ENCODE measurements at regions not wholly inside any gene's neighbourhood (a gene's known extent, or its start where the extent isn't known, plus 50 kb on each side); places are given as distances from the start of the nearest gene placed in this dataset.

- no peak for DNase-seq
Observed at GRCh38 chr2:19746611-19747309, 155.0 kb downstream of the TTC32 start.

GRCh38 chr2:19746137-19746600 is 155.6 kb downstream of the TTC32 start:
- no peak for DNase-seq

- DNase-seq, result no peak
Observed at GRCh38 chr2:19745318-19746136, 156.3 kb downstream of the TTC32 start.

DNA sequence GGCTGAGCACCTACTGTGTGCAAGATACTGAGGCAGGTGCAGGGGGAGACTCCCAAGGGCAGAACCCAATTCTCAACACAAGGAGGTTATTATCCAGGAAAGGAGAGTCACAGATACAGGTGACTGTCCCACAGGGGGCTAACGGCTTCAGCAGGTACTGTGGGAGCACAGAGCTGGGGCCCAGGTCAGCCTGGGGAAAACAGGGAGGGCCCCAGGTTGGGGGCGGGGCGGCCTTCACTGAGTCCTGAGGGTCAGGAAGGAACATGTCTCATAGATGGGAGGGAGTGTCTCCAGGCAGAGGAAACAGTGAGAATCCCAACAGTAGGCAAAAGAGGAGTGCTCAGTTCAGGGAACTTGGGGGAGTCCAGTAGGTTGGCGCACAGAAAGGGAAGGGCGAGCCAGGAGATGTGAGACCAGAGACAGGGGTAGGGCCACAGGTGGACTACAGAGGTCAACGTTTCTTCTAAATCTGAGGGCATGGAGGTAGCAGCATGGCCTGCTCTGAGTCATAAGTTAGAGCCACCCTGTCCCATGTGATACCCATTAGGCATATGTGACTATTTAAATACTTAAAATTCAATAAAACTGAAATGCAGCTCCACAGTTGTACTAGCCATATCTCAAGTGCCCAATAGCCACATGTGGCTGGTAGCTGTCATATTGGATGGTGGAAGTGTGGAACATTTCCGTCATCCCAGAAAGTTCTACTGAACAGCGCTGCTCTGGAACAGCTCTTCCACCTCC is 157.2 kb downstream of the TTC32 start:
- no peak for DNase-seq

DNA sequence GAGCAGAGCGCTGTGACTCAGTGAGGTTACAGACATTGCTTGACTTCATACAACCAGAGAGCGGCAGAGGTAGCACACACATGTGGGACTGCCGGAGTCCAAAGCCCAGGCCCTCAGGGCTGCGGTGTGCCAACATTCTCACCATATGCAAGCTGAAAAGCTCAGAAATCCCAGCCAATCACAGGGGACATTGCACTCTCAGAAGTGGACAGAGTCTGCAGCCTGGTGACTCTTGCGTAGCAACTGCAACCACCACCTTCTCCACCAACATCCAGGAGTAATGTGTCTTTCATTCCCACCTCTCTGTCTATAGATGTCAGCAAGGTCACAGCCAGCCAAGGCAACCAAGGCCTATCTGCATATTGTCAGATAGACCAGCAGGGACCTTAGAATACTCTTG is 158.1 kb downstream of the TTC32 start:
- DNase-seq, result no peak

DNA sequence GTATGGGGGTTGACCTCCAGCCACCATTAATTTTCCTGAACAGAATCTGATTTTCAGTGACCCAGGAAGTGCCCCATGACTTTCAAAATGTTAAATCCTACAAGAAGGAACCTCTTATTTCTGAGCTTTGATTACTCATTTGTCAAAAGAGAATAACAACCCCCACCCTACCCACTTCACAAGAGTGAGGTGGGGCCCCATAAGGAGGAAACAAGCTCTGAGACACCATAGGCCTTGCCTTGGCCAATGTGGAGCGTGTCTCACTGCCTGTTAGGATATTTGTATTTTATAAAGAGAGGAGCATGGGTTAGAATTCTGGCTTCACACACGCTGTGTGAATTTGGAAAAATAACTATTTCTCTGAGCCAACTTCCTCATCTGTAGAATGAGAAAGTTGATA is 158.9 kb downstream of the TTC32 start:
- DNase-seq, result no peak

GRCh38 chr2:19739256-19739655 is 162.5 kb downstream of the TTC32 start:
- DNase-seq, result no peak

GRCh38 chr2:19738707-19739106 is 163.1 kb downstream of the TTC32 start:
- DNase-seq, result no peak

- DNase-seq, result no peak
Observed at GRCh38 chr2:19736191-19736831, 165.5 kb downstream of the TTC32 start.

GRCh38 chr2:19733951-19734425 is 167.8 kb downstream of the TTC32 start:
- no peak for DNase-seq

GRCh38 chr2:19733390-19733789 is 168.4 kb downstream of the TTC32 start:
- DNase-seq, result no peak

DNA sequence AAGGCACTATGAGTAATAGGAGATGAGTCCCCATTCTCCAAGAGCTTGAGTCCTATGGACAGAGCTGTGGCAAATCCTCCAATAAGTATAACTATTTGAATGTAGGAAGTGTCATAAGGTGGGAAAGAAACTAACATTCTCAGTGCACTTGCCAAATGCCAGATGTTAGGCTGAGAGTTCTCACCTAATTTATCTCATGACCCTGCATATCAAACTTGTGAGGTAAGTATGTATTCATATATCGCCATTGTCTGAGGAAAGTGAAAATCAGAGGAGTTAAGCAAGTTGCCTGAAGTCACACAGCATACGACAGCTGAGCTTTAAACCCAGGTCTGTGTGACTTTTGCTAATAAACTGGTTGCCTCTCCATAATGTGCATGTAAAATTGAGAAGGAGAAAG is 169.5 kb downstream of the TTC32 start:
- DNase-seq, result no peak

GRCh38 chr2:19731515-19731914 is 170.3 kb downstream of the TTC32 start:
- no peak for DNase-seq

- no peak for DNase-seq
Observed at GRCh38 chr2:19731037-19731436, 170.7 kb downstream of the TTC32 start.

GRCh38 chr2:19728125-19728524 is 173.7 kb downstream of the TTC32 start:
- DNase-seq, result no peak

DNA sequence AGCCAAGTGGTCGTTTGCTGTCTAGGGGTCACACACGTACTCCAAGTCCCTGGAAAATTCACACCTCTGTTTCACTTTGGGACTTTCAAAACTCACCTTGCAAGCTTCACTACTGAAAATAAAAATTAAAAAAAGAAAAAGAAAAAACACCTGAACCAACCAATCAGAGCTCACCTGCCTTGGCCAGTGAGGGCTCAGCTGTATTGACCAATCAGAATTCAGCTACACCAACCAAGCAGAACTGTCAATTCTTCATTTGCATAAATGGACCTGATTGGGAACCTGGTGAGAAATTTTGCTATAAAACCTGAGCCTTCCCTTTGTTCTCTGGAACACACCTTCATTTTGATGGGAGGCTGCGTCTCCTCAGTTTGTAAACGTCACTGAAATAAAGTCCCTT is 176.4 kb downstream of the TTC32 start:
- no peak for DNase-seq

GRCh38 chr2:19723021-19723420 is 178.8 kb downstream of the TTC32 start:
- no peak for DNase-seq

DNA sequence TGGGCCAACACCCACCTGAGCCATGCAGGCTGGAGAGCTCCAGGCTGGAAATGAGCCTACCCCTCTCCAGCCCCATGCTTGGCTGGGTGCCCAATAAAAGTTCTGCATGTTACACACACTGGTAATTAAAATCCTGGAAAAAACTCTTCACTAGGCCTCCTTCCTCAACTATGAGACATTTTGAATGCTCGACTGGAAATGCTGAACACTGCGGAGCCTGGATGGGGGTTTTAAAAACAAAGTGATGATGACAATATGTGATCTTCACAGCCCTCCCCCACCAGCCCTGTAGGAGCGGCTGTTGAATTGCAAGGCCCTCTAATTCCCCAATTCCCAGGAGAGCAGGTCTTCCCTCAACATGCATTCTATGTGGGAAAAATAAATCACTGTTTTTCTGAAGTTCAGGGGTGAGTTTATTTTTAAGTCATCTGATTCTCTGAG is 179.2 kb downstream of the TTC32 start:
- no peak for DNase-seq

GRCh38 chr2:19720306-19720705 is 181.5 kb downstream of the TTC32 start:
- DNase-seq, result no peak

- no peak for DNase-seq
Observed at GRCh38 chr2:19719540-19719939, 182.2 kb downstream of the TTC32 start.

DNA sequence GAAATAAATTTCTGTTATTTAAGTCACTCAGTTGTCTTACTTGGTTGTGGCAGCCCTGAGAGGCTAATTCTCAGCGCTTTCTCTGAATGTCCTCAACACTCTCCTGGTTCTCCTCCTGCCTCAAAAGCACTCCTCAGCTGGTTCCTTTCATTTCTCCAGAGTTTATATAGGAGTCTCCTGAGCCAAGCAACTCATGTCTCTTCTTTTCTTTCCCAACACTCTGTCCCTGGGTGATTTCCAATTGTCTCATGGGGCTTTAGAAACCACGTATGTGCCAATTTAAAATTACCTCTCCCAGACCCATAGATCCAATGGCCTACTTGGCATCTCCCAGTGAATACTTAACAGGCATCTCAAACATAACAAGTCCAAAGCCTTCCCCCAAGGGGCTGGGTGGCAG is 184.3 kb downstream of the TTC32 start:
- no peak for DNase-seq

GRCh38 chr2:19714926-19715325 is 186.9 kb downstream of the TTC32 start:
- no peak for DNase-seq

- no peak for DNase-seq
Observed at GRCh38 chr2:19712850-19713249, 188.9 kb downstream of the TTC32 start.
